Skeletal muscle satellite cell (primary cell): ENCODE measurements at regions not wholly inside any gene's neighbourhood (a gene's known extent, or its start where the extent isn't known, plus 50 kb on each side); places are given as distances from the start of the nearest gene placed in this dataset.

Source experiments
- H3K27me3 ChIP-seq: 2 replicates; pipeline ENCODE4 v1.7.0; 2013; ENCODE audit warnings: low read length; ENCODE audit not compliant: control insufficient read depth, insufficient read depth
- H3K36me3 ChIP-seq: 2 replicates; pipeline ENCODE4 v1.7.0; 2013; ENCODE audit warnings: mild to moderate bottlenecking, control low read depth, low read length; ENCODE audit not compliant: insufficient read depth
- H3K4me1 ChIP-seq: 2 replicates; pipeline ENCODE4 v1.7.0; 2013; ENCODE audit warnings: low read length; ENCODE audit not compliant: control insufficient read depth, insufficient read depth
- H3K4me2 ChIP-seq: 2 replicates; pipeline ENCODE4 v1.7.0; 2013; ENCODE audit warnings: mild to moderate bottlenecking, low read length
- H3K4me3 ChIP-seq: 2 replicates; pipeline ENCODE4 v1.7.0; 2013; ENCODE audit warnings: low read length
- H3K9ac ChIP-seq: 2 replicates; pipeline ENCODE4 v1.7.0; 2013; ENCODE audit warnings: mild to moderate bottlenecking, low read depth, low read length, moderate library complexity
- H3K9me3 ChIP-seq: replicated peaks from 2 replicates; pipeline ENCODE4 v1.7.0; 2013; ENCODE audit warnings: mild to moderate bottlenecking, control low read depth, low read length

GRCh38 chr21:31566064-31566463 is 93.4 kb upstream of the SOD1 start:
- Histone ChIP-seq H3K4me1 (no peaks in the 10 kb centered on the region), H3K4me3 (no peak overlapping the region), H3K9ac (no peak overlapping the region), H3K4me2 (no peak overlapping the region), H3K9me3 (no peaks in the 10 kb centered on the region), H3K27me3 (peaks cover 5% of the 10 kb centered on the region), H3K36me3 (no peaks in the 10 kb centered on the region)

- Histone ChIP-seq H3K27me3 (peaks cover 11% of the 10 kb centered on the region), H3K9me3 (no peaks in the 10 kb centered on the region), H3K4me3 (no peak overlapping the region), H3K36me3 (no peaks in the 10 kb centered on the region), H3K9ac (no peak overlapping the region), H3K4me1 (peaks cover 4% of the 10 kb centered on the region), H3K4me2 (no peak overlapping the region)
Observed at GRCh38 chr21:31564439-31564838, 95.1 kb upstream of the SOD1 start.

GRCh38 chr21:31560479-31560878 is 99.0 kb upstream of the SOD1 start:
- H3K4me3 ChIP-seq, result no peak overlapping the region
- peaks cover 10% of the 10 kb centered on the region for H3K4me1 ChIP-seq
- no peaks in the 10 kb centered on the region for H3K36me3 ChIP-seq
- no peaks in the 10 kb centered on the region for H3K9me3 ChIP-seq
- H3K9ac ChIP-seq, result no peak overlapping the region
- peaks cover 41% of the 10 kb centered on the region for H3K27me3 ChIP-seq
- H3K4me2 ChIP-seq, result no peak overlapping the region

GRCh38 chr21:31559368-31560119 is 99.9 kb upstream of the SOD1 start:
- no peaks in the 10 kb centered on the region for H3K9me3 ChIP-seq
- peak overlapping the region; percentile 88 for H3K4me2 ChIP-seq
- H3K36me3 ChIP-seq, result no peaks in the 10 kb centered on the region
- peaks cover 45% of the 10 kb centered on the region for H3K27me3 ChIP-seq
- H3K4me1 ChIP-seq, result peaks cover 10% of the 10 kb centered on the region
- H3K4me3 ChIP-seq, result peak overlapping the region; percentile 83
- no peak overlapping the region for H3K9ac ChIP-seq

GRCh38 chr21:31558962-31559367 is 100.5 kb upstream of the SOD1 start:
- peaks cover 45% of the 10 kb centered on the region for H3K27me3 ChIP-seq
- H3K4me3 ChIP-seq, result peak overlapping the region; percentile 83
- H3K4me2 ChIP-seq, result peak overlapping the region; percentile 88
- no peaks in the 10 kb centered on the region for H3K9me3 ChIP-seq
- H3K36me3 ChIP-seq, result no peaks in the 10 kb centered on the region
- H3K4me1 ChIP-seq, result peaks cover 15% of the 10 kb centered on the region
- no peak overlapping the region for H3K9ac ChIP-seq

GRCh38 chr21:31558189-31558961 is 101.1 kb upstream of the SOD1 start:
- Histone ChIP-seq H3K27me3 (peaks cover 45% of the 10 kb centered on the region), H3K4me2 (peak overlapping the region; percentile 88), H3K4me1 (peaks cover 15% of the 10 kb centered on the region), H3K4me3 (peak overlapping the region; percentile 83), H3K36me3 (no peaks in the 10 kb centered on the region), H3K9ac (no peak overlapping the region), H3K9me3 (no peaks in the 10 kb centered on the region)

GRCh38 chr21:31557421-31558188 is 101.9 kb upstream of the SOD1 start:
- H3K4me3 ChIP-seq, result peak overlapping the region; percentile 83

GRCh38 chr21:31556662-31557061 is 102.8 kb upstream of the SOD1 start:
- Histone ChIP-seq H3K9ac (no peak overlapping the region), H3K36me3 (no peaks in the 10 kb centered on the region), H3K4me2 (no peak overlapping the region), H3K4me3 (no peak overlapping the region), H3K4me1 (peaks cover 15% of the 10 kb centered on the region), H3K27me3 (peaks cover 45% of the 10 kb centered on the region), H3K9me3 (no peaks in the 10 kb centered on the region)

More at GRCh38 chr21:31557421-31558188, 101.9 kb upstream of the SOD1 start:
- Histone ChIP-seq H3K27me3 (peaks cover 45% of the 10 kb centered on the region), H3K36me3 (no peaks in the 10 kb centered on the region), H3K4me2 (peak overlapping the region; percentile 88), H3K4me1 (peaks cover 15% of the 10 kb centered on the region), H3K9me3 (no peaks in the 10 kb centered on the region), H3K9ac (no peak overlapping the region)

- Histone ChIP-seq H3K9me3 (no peaks in the 10 kb centered on the region), H3K9ac (no peak overlapping the region), H3K4me3 (no peak overlapping the region), H3K36me3 (no peaks in the 10 kb centered on the region), H3K27me3 (peaks cover 45% of the 10 kb centered on the region), H3K4me1 (peaks cover 15% of the 10 kb centered on the region), H3K4me2 (no peak overlapping the region)
Observed at GRCh38 chr21:31555741-31556191, 103.7 kb upstream of the SOD1 start.

- Histone ChIP-seq H3K9ac (no peak overlapping the region), H3K4me2 (no peak overlapping the region), H3K9me3 (no peaks in the 10 kb centered on the region), H3K4me1 (peaks cover 12% of the 10 kb centered on the region), H3K4me3 (no peak overlapping the region), H3K27me3 (peaks cover 38% of the 10 kb centered on the region), H3K36me3 (no peaks in the 10 kb centered on the region)
Observed at GRCh38 chr21:31554511-31555022, 104.9 kb upstream of the SOD1 start.

- H3K36me3 ChIP-seq, result no peaks in the 10 kb centered on the region
- no peaks in the 10 kb centered on the region for H3K9me3 ChIP-seq
- peaks cover 34% of the 10 kb centered on the region for H3K27me3 ChIP-seq
- peaks cover 10% of the 10 kb centered on the region for H3K4me1 ChIP-seq
- no peak overlapping the region for H3K4me3 ChIP-seq
- H3K4me2 ChIP-seq, result no peak overlapping the region
- no peak overlapping the region for H3K9ac ChIP-seq
Observed at GRCh38 chr21:31553926-31554325, 105.6 kb upstream of the SOD1 start.
